ENCODE measurements at regions not wholly inside any gene's neighbourhood (a gene's known extent, or its start where the extent isn't known, plus 50 kb on each side); places are given as distances from the start of the nearest gene placed in this dataset.
"Not testable (repeated sequence)": the region's sequence is repeated elsewhere in the genome, so short reads cannot be mapped to it uniquely, and the experiment has no call there.

GRCh38 chr20:12925210-12925755 lies 83.5 kb upstream of the SPTLC3 start:
- peak; percentile 8 for DNase-seq

- no peak for DNase-seq
Measured at GRCh38 chr20:12925863-12926793, 82.6 kb upstream of the SPTLC3 start.

GRCh38 chr20:12927489-12927888 lies 81.3 kb upstream of the SPTLC3 start:
- DNase-seq, result no peak

GRCh38 chr20:12928358-12928754 lies 80.4 kb upstream of the SPTLC3 start:
- no peak for DNase-seq

GRCh38 chr20:12928755-12929401 lies 79.9 kb upstream of the SPTLC3 start:
- DNase-seq, result no peak

GRCh38 chr20:12936020-12936419 lies 72.8 kb upstream of the SPTLC3 start:
- no peak for DNase-seq

DNA sequence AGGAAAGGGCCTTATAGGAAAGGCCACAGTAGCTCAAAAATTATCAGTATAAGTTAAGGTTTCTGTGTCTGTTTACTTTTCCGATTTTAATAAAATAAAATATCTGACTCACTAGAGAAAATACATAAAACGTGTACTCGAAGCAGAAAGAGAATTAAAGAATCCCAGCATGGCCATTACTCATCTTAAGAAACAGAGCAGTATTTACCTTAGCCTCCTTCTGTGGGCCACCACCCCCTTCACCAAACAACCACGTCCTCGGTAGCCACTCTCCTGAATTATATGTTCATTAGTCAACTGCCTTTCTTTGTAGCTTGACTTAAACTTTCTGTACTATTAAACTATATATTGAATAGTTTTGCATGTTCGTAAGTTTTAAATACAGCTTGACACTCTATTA lies 72.2 kb upstream of the SPTLC3 start:
- DNase-seq, result no peak

DNA sequence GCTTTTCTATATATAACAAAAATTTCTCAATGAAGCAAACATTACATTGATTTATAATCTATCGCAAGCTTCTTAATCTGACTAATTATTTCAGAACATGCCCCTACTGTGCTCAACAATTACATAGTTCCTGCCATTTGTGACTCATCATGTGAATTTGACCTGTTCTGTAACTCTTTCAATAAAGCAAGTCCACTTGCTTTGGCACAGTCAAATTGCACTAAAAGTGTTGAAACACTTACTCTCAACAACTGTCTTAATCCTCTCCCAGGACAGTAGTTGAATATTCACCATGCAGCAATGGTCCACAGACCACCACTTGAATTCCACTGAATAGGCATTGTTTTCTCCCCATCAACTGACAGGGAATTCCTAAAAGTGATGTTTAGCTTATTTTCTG lies 67.7 kb upstream of the SPTLC3 start:
- DNase-seq, result no peak

GRCh38 chr20:12942123-12942522 lies 66.6 kb upstream of the SPTLC3 start:
- DNase-seq, result no peak

DNA sequence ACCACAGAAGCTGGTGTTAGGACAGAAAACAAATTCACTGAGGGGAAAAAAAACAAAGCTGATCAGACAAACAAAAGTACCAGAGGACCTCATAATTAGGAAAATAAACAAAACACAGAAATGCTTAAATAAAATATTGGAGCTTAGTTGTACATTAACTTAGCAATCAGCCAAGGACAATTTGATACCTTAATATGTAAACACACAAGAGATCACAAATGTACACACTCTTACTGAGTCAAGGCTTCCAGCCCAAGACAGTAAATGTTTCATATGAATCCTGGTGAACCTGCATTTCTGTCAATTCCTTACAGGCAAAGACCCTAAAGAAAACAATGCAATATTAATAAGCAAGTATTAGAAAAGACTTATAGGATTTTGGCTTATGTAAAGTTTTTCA lies 62.0 kb upstream of the SPTLC3 start:
- no peak for DNase-seq

DNA sequence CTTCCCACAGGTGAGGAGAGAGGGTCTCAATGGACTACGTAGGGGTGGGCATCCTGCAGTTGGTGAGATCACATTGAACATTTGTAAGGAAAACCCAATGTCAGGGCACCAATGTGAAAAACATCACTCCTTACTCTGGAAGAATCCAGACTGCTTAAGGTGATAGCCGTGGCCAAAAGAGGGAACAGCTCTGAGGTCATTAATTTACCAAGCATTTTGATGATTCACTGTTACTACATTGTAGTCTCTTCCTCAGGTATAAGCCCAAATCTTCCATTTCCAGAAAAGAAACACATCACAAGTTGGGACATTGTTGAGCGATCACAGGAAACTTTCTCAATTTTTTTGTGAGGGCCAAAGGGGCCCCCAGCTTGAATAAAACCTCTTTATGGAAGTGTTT lies 61.1 kb upstream of the SPTLC3 start:
- no peak for DNase-seq

DNA sequence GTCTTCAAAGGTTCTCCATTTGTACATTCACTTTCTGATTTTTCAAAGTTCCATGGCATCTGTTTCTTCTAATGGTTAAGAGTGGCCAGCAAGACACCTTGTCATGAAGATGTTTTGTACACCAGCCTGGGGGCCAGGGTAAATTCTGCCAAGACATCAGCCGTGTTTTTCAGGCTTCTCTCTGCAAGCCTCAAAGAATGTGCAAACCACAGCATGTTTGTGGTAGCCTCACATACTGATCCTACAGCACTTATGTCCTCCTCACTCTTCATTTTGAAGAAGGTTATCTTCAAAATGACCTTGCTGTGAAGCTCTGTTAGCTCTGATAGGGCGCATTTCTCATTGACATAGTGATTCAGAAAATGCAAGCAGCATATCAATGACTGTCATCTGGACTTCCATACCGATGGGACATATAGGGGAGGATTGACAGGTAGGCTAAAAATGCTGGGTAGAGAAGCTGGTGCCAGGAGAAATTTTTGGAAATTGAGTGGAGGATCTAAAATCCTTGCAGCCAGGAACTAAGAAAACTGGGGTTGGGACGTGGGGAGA lies 59.3 kb upstream of the SPTLC3 start:
- no peak for DNase-seq

GRCh38 chr20:12954254-12954653 lies 54.5 kb upstream of the SPTLC3 start:
- DNase-seq, result not testable (repeated sequence)

DNA sequence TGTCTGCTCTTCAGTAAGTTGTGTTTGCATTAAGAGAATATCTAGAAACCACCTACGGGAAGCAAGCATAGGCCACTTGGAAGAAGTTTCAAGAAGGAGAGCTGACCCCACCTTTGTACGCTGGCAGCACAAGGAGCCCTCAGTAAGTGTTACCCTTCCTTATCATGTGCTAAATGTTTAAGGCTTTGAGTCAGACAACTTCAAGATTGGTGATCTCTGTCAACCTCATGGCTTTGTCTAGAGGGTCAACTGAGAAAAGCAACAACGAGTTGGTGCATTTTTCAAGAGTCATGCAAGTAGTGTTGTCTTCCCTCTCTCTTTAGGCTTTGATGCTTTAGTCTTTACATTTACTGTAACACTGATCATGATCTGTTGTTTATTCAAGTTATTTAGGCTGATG lies 53.2 kb upstream of the SPTLC3 start:
- no peak for DNase-seq

GRCh38 chr20:12956303-12956702 lies 52.5 kb upstream of the SPTLC3 start:
- DNase-seq, result no peak

DNA sequence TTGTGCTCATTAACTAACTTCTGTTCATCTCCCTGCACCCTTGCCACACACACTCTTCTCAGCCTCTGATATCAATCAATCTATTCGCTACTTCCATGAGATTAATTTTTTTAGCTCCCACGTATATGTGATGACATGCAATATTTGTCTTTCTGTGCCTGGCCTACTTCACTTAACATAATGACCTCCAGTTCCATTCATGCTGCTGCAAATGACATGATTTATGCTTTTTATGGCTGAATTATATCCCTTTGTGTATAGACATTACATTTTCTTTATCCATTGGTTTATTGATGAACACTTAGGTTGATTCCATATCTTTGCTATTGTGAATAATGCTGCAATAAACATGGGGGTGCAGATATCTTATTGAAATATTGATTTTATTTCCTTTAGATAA lies 50.8 kb upstream of the SPTLC3 start:
- DNase-seq, result no peak

Measured in stimulated activated CD4-positive, alpha-beta T cell treated with anti-CD3 and anti-CD28 coated beads, Interleukin-4, amount 100 ng/mL, for 1 hour (primary cell).